ENCODE measurements at regions not wholly inside any gene's neighbourhood (a gene's known extent, or its start where the extent isn't known, plus 50 kb on each side); places are given as distances from the start of the nearest gene placed in this dataset.

GRCh38 chr2:120448961-120449810, 103.2 kb downstream of the INHBB start:
- Histone ChIP-seq H4K20me1 (ENCODE audit: control insufficient read depth, extremely low read depth, insufficient read depth, low read length) (no peaks in the 10 kb centered on the region), H3K36me3 (ENCODE audit: control insufficient read depth, insufficient read depth, low read length) (no peaks in the 10 kb centered on the region), H3K27ac (ENCODE audit: insufficient read depth, low read length) (no peak overlapping the region), H3K4me3 (replicated peaks in 1 of 4; ENCODE audit: control extremely low read depth in 1 of 4, insufficient read depth in 1 of 4, low read depth in 3 of 4, low read length in 4 of 4) (no peak overlapping the region), H3K9ac (ENCODE audit: insufficient read depth, low read length) (no peak overlapping the region), H3K79me2 (ENCODE audit: control insufficient read depth, insufficient read depth, low read length) (no peaks in the 10 kb centered on the region), H2AFZ (ENCODE audit: low read length) (no peak overlapping the region), H3K4me2 (ENCODE audit: extremely low read depth, insufficient read depth, low read length) (no peak overlapping the region), H3K4me1 (ENCODE audit: control insufficient read depth, extremely low read depth, insufficient read depth, low read length) (no peaks in the 10 kb centered on the region), H3K27me3 (ENCODE audit: control insufficient read depth, insufficient read depth, low read length) (peaks cover 9% of the 10 kb centered on the region), H3K9me3 (ENCODE audit: control insufficient read depth, insufficient read depth, low read depth, low read length) (no peaks in the 10 kb centered on the region)
- TF ChIP-seq, protein P1, sequence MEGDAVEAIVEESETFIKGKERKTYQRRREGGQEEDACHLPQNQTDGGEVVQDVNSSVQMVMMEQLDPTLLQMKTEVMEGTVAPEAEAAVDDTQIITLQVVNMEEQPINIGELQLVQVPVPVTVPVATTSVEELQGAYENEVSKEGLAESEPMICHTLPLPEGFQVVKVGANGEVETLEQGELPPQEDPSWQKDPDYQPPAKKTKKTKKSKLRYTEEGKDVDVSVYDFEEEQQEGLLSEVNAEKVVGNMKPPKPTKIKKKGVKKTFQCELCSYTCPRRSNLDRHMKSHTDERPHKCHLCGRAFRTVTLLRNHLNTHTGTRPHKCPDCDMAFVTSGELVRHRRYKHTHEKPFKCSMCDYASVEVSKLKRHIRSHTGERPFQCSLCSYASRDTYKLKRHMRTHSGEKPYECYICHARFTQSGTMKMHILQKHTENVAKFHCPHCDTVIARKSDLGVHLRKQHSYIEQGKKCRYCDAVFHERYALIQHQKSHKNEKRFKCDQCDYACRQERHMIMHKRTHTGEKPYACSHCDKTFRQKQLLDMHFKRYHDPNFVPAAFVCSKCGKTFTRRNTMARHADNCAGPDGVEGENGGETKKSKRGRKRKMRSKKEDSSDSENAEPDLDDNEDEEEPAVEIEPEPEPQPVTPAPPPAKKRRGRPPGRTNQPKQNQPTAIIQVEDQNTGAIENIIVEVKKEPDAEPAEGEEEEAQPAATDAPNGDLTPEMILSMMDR (conservative IDR thresholded peaks at IDR 0.05 in 1 of 2, IDR thresholded peaks at IDR 0.05 in 1 of 2; ENCODE audit: low read depth in 1 of 2, low read length in 2 of 2): no peak
- TF ChIP-seq EZH2 (IDR thresholded peaks at IDR 0.05; ENCODE audit: low read length, missing control alignments): no peak
- DNase-seq (ENCODE audit: low read depth in 2 of 2): no peak

GRCh38 chr2:120450196-120450820, 104.4 kb downstream of the INHBB start:
- no peak overlapping the region for H3K4me3 ChIP-seq (replicated peaks in 1 of 4; ENCODE audit: control extremely low read depth in 1 of 4, insufficient read depth in 1 of 4, low read depth in 3 of 4, low read length in 4 of 4)
- no peaks in the 10 kb centered on the region for H3K79me2 ChIP-seq (ENCODE audit: control insufficient read depth, insufficient read depth, low read length)
- no peaks in the 10 kb centered on the region for H3K36me3 ChIP-seq (ENCODE audit: control insufficient read depth, insufficient read depth, low read length)
- H3K27me3 ChIP-seq (ENCODE audit: control insufficient read depth, insufficient read depth, low read length): peaks cover under 1% of the 10 kb centered on the region
- H3K4me1 ChIP-seq (ENCODE audit: control insufficient read depth, extremely low read depth, insufficient read depth, low read length): no peaks in the 10 kb centered on the region
- no peak overlapping the region for H3K4me2 ChIP-seq (ENCODE audit: extremely low read depth, insufficient read depth, low read length)
- no peak for DNase-seq (ENCODE audit: low read depth in 2 of 2)
- H3K27ac ChIP-seq (ENCODE audit: insufficient read depth, low read length): no peak overlapping the region
- no peaks in the 10 kb centered on the region for H3K9me3 ChIP-seq (ENCODE audit: control insufficient read depth, insufficient read depth, low read depth, low read length)
- no peak overlapping the region for H3K9ac ChIP-seq (ENCODE audit: insufficient read depth, low read length)
- H4K20me1 ChIP-seq (ENCODE audit: control insufficient read depth, extremely low read depth, insufficient read depth, low read length): no peaks in the 10 kb centered on the region
- H2AFZ ChIP-seq (ENCODE audit: low read length): no peak overlapping the region
- TF ChIP-seq, protein P1 (conservative IDR thresholded peaks at IDR 0.05 in 1 of 2, IDR thresholded peaks at IDR 0.05 in 1 of 2; ENCODE audit: low read depth in 1 of 2, low read length in 2 of 2): no peak
- TF ChIP-seq EZH2 (IDR thresholded peaks at IDR 0.05; ENCODE audit: low read length, missing control alignments): no peak

- no peaks in the 10 kb centered on the region for H3K9me3 ChIP-seq (ENCODE audit: control insufficient read depth, insufficient read depth, low read depth, low read length)
Measured at GRCh38 chr2:120451334-120451733, 105.4 kb downstream of the INHBB start.

More at GRCh38 chr2:120451334-120451733, 105.4 kb downstream of the INHBB start:
- no peak for TF ChIP-seq EZH2 (IDR thresholded peaks at IDR 0.05; ENCODE audit: low read length, missing control alignments)
- H3K4me2 ChIP-seq (ENCODE audit: extremely low read depth, insufficient read depth, low read length): no peak overlapping the region
- no peaks in the 10 kb centered on the region for H3K79me2 ChIP-seq (ENCODE audit: control insufficient read depth, insufficient read depth, low read length)
- H3K4me3 ChIP-seq (replicated peaks in 1 of 4; ENCODE audit: control extremely low read depth in 1 of 4, insufficient read depth in 1 of 4, low read depth in 3 of 4, low read length in 4 of 4): no peak overlapping the region
- H4K20me1 ChIP-seq (ENCODE audit: control insufficient read depth, extremely low read depth, insufficient read depth, low read length): no peaks in the 10 kb centered on the region
- H3K4me1 ChIP-seq (ENCODE audit: control insufficient read depth, extremely low read depth, insufficient read depth, low read length): no peaks in the 10 kb centered on the region
- DNase-seq (ENCODE audit: low read depth in 2 of 2): no peak
- H2AFZ ChIP-seq (ENCODE audit: low read length): no peak overlapping the region
- H3K36me3 ChIP-seq (ENCODE audit: control insufficient read depth, insufficient read depth, low read length): no peaks in the 10 kb centered on the region
- H3K27ac ChIP-seq (ENCODE audit: insufficient read depth, low read length): no peak overlapping the region
- H3K9ac ChIP-seq (ENCODE audit: insufficient read depth, low read length): no peak overlapping the region
- no peaks in the 10 kb centered on the region for H3K27me3 ChIP-seq (ENCODE audit: control insufficient read depth, insufficient read depth, low read length)
